ENCODE measurements at regions not wholly inside any gene's neighbourhood (a gene's known extent, or its start where the extent isn't known, plus 50 kb on each side); places are given as distances from the start of the nearest gene placed in this dataset.

DNA sequence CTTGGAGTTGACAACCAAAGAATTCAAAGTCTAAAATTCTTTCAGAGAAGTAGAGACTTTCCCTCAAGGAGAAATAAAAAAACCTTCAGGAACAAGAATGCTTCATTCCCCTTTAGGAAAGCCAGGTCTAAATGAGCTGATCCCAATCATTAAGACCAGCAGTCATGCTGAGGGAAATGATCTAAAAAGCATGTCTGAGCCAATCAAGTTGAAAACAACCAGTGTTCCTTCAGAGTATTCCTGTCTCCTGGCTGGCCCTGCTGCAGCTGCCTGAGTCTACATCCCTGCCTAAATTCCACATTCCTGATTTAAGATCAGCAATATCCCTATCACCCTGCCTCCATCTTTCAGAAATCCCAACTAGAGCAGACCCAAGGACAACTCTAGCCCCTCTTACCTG, 244.5 kb downstream of the PLK2 start:
- TF ChIP-seq, protein P1, sequence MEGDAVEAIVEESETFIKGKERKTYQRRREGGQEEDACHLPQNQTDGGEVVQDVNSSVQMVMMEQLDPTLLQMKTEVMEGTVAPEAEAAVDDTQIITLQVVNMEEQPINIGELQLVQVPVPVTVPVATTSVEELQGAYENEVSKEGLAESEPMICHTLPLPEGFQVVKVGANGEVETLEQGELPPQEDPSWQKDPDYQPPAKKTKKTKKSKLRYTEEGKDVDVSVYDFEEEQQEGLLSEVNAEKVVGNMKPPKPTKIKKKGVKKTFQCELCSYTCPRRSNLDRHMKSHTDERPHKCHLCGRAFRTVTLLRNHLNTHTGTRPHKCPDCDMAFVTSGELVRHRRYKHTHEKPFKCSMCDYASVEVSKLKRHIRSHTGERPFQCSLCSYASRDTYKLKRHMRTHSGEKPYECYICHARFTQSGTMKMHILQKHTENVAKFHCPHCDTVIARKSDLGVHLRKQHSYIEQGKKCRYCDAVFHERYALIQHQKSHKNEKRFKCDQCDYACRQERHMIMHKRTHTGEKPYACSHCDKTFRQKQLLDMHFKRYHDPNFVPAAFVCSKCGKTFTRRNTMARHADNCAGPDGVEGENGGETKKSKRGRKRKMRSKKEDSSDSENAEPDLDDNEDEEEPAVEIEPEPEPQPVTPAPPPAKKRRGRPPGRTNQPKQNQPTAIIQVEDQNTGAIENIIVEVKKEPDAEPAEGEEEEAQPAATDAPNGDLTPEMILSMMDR (IDR thresholded peaks at IDR 0.05), result no peak
- TF ChIP-seq EP300 (IDR thresholded peaks at IDR 0.05), result no peak

All from stomach (tissue), 4 donors.